Vagina (tissue), 2 donors: ENCODE measurements at regions not wholly inside any gene's neighbourhood (a gene's known extent, or its start where the extent isn't known, plus 50 kb on each side); places are given as distances from the start of the nearest gene placed in this dataset.

Source experiments
- DNase-seq, 2 donors: peaks; one replicate each; pipeline ENCODE4 v3.0.0-alpha.2; 2017; ENCODE audit errors: extremely low spot score in 2 of 2
- H3K27ac ChIP-seq: fragments of 200-600 bp; sonication (generic); one replicate; pipeline ENCODE4 v1.5.1; 2019
- H3K27me3 ChIP-seq: fragments of 200-600 bp; sonication (generic); one replicate; pipeline ENCODE4 v1.5.1; 2019
- H3K36me3 ChIP-seq, 2 donors: fragments of 200-600 bp; sonication (generic); one replicate each; pipeline ENCODE4 v1.5.1; 2017 to 2019
- H3K4me1 ChIP-seq: fragments of 200-600 bp; sonication (generic); one replicate; pipeline ENCODE4 v1.5.1; 2019
- H3K4me3 ChIP-seq, 2 donors: fragments of 200-600 bp; sonication (generic); 1 replicate in 1 of 2; 2 replicates in 1 of 2; pipeline ENCODE4 v1.5.1; 2016 to 2019
- H3K9me3 ChIP-seq: fragments of 200-600 bp; sonication (generic); one replicate; pipeline ENCODE4 v1.5.1; 2019
- CTCF ChIP-seq, 3 experiments: fragments of 450-650 bp in 2 of 3; fragments of 200-600 bp in 1 of 3; sonication (generic) in 1 of 3; IDR thresholded peaks; one replicate each; pipeline ENCODE4 v1.5.1; 2017 to 2019; ENCODE audit warnings: antibody characterized with exemption in 3 of 3, mild to moderate bottlenecking in 2 of 3, moderate library complexity in 2 of 3
- POLR2A ChIP-seq, 2 donors: fragments of 450-650 bp; IDR thresholded peaks; one replicate each; pipeline ENCODE4 v1.6.1; 2017; ENCODE audit warnings: antibody characterized with exemption in 2 of 2, mild to moderate bottlenecking in 2 of 2, moderate library complexity in 2 of 2
- POLR2AphosphoS5 ChIP-seq, 2 donors: sonication (generic); formaldehyde crosslinking; IDR thresholded peaks; one replicate each; pipeline ENCODE4 v1.9.0; 2017; ENCODE audit warnings: antibody characterized with exemption in 2 of 2, mild to moderate bottlenecking in 2 of 2, low read depth in 1 of 2; ENCODE audit not compliant: insufficient read depth in 1 of 2
- intact Hi-C: fragments of 100-400 bp; cut with DNase I; formaldehyde crosslinking; loops from one replicate; pipeline ENCODE4 v1.15.1; 2023

- Histone ChIP-seq H3K9me3 (no peaks in the 10 kb centered on the region), H3K36me3 (no peaks in the 10 kb centered on the region), H3K4me1 (no peaks in the 10 kb centered on the region), H3K4me3 (no peak overlapping the region), H3K27ac (no peak overlapping the region), H3K27me3 (no peaks in the 10 kb centered on the region)
- intact Hi-C loops, result no loop called here
- TF ChIP-seq POLR2A (IDR thresholded peaks at IDR 0.05), result no peak
- TF ChIP-seq CTCF (IDR thresholded peaks at IDR 0.05), result no peak
- no peak for TF ChIP-seq POLR2AphosphoS5 (IDR thresholded peaks at IDR 0.05; ENCODE audit: insufficient read depth in 1 of 2, low read depth in 1 of 2)
- peak; percentile 47 to 55 for DNase-seq
Measured at GRCh38 chr2:106976548-106976947, 90.6 kb upstream of the ST6GAL2 start.

- no peaks in the 10 kb centered on the region for H3K36me3 ChIP-seq
- no peak overlapping the region for H3K27ac ChIP-seq
- no peak overlapping the region for H3K4me3 ChIP-seq
- TF ChIP-seq CTCF (IDR thresholded peaks at IDR 0.05) (no peak), POLR2A (IDR thresholded peaks at IDR 0.05) (no peak), POLR2AphosphoS5 (IDR thresholded peaks at IDR 0.05; ENCODE audit: insufficient read depth in 1 of 2, low read depth in 1 of 2) (no peak)
- no peaks in the 10 kb centered on the region for H3K9me3 ChIP-seq
- no peaks in the 10 kb centered on the region for H3K4me1 ChIP-seq
- intact Hi-C loops, result no loop called here
- H3K27me3 ChIP-seq, result no peaks in the 10 kb centered on the region
- DNase-seq, result peak in 1 of 2 donors; percentile 2
Measured at GRCh38 chr2:106977717-106978116, 91.8 kb upstream of the ST6GAL2 start.

GRCh38 chr2:106978647-106979046 is 92.7 kb upstream of the ST6GAL2 start:
- Histone ChIP-seq H3K27ac (no peak overlapping the region), H3K36me3 (no peaks in the 10 kb centered on the region), H3K4me1 (no peaks in the 10 kb centered on the region), H3K9me3 (no peaks in the 10 kb centered on the region), H3K27me3 (no peaks in the 10 kb centered on the region), H3K4me3 (no peak overlapping the region)
- DNase-seq, result peak; percentile 31 to 67
- TF ChIP-seq POLR2A (IDR thresholded peaks at IDR 0.05), result no peak
- TF ChIP-seq POLR2AphosphoS5 (IDR thresholded peaks at IDR 0.05; ENCODE audit: insufficient read depth in 1 of 2, low read depth in 1 of 2), result no peak
- TF ChIP-seq CTCF (IDR thresholded peaks at IDR 0.05), result no peak
- intact Hi-C loops, result no loop called here

GRCh38 chr2:106981491-106981890 is 95.5 kb upstream of the ST6GAL2 start:
- intact Hi-C loops, result no loop called here
- H3K36me3 ChIP-seq, result no peaks in the 10 kb centered on the region
- no peaks in the 10 kb centered on the region for H3K4me1 ChIP-seq
- TF ChIP-seq POLR2A (IDR thresholded peaks at IDR 0.05) (no peak), POLR2AphosphoS5 (IDR thresholded peaks at IDR 0.05; ENCODE audit: insufficient read depth in 1 of 2, low read depth in 1 of 2) (no peak), CTCF (IDR thresholded peaks at IDR 0.05) (no peak)
- no peak overlapping the region for H3K4me3 ChIP-seq
- no peak for DNase-seq
- H3K27ac ChIP-seq, result no peak overlapping the region
- H3K27me3 ChIP-seq, result no peaks in the 10 kb centered on the region
- no peaks in the 10 kb centered on the region for H3K9me3 ChIP-seq

- intact Hi-C loops, result no loop called here
- Histone ChIP-seq H3K9me3 (no peaks in the 10 kb centered on the region), H3K27ac (no peak overlapping the region), H3K27me3 (no peaks in the 10 kb centered on the region), H3K4me1 (no peaks in the 10 kb centered on the region), H3K4me3 (no peak overlapping the region), H3K36me3 (no peaks in the 10 kb centered on the region)
- TF ChIP-seq CTCF (IDR thresholded peaks at IDR 0.05) (no peak), POLR2AphosphoS5 (IDR thresholded peaks at IDR 0.05; ENCODE audit: insufficient read depth in 1 of 2, low read depth in 1 of 2) (no peak), POLR2A (IDR thresholded peaks at IDR 0.05) (no peak)
- no peak for DNase-seq
Measured at GRCh38 chr2:106982350-106982749, 96.4 kb upstream of the ST6GAL2 start.
